HG03442 (cell line): ENCODE measurements at regions not wholly inside any gene's neighbourhood (a gene's known extent, or its start where the extent isn't known, plus 50 kb on each side); places are given as distances from the start of the nearest gene placed in this dataset.

Source experiments
- ATAC-seq: cut with Tn5 transposase; IDR thresholded peaks from one replicate; pipeline ENCODE4 v1.9.1; 2021; ENCODE audit warnings: mild to moderate bottlenecking, moderate library complexity; ENCODE audit not compliant: unreplicated experiment

DNA sequence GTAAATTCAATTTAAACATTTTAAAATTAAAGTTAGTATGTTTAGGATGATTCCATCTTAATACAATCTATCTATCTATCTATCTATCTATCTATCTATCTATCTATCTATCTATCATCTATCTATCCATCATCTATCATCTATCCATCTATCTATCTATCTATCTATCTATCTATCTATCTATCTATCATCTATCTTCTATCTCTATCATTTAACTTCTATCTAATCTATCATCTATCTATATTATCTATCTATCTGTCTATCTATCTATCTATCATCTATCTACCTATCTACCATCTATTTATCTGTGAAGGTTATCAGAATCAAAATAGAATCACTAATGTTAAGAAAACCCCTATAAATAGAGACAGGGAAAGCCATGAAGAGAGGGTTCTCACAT, 78.3 kb downstream of the RAMP3 start:
- ATAC-seq = no peak

DNA sequence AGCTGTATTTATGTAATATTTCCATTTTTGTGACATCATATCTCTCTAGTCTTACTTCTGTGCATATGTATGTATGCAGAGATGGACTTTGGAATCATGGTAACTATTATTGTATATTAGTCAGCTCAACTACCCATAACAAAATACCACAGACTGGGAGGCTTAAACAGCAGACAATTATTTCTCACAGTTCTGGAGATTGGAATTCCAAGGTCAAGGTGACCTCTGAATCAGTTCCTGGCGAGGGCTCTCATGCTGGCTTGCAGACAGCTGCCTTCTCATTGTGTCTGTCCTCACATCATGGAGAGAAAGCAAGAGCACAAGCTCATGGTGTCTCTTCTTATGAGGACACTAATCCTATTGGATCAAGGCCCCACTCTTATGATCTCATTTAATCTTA, 79.1 kb downstream of the RAMP3 start:
- ATAC-seq = no peak

DNA sequence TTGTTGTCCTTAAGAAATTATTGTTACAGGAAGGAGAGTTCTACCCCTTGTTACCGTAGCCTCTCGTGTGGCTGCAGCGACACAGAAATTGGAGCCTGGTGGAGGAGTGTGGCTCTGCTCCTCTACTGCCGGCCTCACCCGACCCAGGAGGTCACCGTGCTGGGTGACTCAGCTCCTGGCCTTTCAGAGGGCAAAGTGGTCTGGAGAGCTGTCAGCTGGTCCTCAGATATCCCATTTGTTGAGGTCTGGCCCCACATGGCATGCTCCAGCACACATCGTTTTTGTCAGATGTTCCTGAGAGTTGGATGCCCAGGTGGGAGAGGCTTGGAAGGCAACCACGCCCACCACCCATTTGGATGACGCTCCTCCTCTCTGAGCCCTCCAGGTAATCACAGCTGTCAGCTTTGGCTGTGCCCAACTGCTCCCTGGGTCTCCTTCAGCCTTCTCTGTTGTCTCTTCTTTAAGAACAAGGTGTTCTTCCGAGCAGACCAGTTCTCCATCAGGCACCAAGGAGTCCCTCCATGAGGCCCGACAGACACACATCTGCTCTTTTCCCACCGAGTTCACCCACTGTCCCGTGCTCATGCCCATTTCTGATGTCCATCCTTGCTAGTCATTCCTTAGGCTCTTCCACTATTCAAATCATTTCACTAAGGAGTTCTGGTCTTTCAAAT, 80.3 kb downstream of the RAMP3 start:
- ATAC-seq = no peak

DNA sequence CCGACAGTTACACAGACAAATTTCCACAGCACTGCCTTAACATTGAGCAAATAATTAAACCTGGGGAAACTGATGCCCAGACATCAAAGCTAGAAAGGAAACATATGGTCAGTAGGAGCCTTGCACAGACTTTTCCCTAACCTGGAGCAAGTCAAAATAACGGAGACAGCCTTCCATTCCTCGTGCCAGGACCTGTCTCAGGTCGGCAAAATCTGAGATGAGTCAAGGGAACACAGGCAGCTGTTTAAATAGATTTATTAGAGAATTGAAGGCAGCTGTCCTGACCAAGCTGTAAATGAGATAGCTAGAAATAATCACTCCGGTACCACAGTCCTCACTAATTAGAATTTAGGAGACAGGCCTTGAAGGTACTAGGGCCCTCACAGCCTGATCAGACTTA, 81.2 kb downstream of the RAMP3 start:
- no peak for ATAC-seq

DNA sequence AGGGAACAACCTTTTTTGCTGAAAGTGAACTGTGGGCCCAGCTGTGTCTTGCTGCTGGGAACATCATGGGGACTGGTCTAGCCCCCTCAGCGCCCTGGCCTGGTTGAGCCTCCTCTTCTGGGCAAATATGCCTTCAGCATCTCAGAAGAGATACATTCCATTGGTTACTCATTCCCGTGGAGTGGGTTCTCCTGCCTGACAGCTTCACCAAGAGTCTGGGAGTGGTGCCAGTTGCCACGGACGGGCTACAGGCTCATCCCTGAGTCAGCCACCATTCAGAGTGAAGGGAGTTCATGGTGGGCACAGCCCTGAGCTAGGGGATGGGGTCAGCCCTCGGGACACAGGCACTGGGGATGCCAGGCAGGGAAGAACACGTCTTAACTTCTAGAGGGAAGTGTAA, 81.9 kb downstream of the RAMP3 start:
- ATAC-seq = no peak

DNA sequence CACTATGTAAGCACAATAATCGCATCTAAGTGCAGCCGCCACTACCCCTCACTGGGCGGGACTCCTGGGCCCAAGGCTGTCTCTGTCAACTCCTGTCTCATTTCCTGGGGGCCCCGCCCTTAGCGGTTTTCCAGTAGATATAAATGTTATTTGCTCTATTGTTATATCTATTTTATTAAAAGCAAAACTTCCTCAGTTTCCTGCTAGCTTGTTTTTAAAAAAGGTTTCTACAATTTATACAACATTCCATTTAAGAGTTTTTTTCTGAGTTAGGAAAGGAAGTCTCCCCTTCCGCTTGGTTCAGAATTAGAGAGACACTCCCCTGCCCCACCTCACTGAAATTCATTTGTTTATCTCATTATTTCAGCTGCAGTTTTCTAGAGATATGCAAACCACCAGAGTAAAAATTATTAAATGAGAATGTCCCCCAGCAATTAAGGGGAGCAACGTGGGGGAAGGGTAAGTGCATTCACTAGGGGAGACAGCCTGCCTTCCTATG, 82.7 kb downstream of the RAMP3 start:
- no peak for ATAC-seq

DNA sequence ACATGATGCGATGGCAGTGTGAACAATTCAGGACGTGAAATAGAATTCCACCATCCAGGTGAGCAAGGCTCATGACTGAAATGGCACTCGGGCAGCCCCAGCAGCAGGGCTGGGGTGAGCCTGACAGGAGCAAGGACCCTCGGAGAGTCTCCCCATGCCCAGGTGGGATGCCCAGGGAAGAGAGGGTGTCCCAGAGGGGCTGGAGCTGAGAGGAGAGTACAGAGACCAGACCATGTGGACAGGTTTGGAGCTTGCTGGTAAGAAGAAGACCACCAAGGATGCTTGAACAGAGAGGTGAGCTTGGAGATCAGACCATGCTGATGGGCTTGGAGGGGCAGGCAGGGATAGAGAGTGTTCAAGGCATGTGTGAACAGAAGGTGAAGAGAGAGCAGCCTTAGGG, 83.3 kb downstream of the RAMP3 start:
- ATAC-seq = no peak

DNA sequence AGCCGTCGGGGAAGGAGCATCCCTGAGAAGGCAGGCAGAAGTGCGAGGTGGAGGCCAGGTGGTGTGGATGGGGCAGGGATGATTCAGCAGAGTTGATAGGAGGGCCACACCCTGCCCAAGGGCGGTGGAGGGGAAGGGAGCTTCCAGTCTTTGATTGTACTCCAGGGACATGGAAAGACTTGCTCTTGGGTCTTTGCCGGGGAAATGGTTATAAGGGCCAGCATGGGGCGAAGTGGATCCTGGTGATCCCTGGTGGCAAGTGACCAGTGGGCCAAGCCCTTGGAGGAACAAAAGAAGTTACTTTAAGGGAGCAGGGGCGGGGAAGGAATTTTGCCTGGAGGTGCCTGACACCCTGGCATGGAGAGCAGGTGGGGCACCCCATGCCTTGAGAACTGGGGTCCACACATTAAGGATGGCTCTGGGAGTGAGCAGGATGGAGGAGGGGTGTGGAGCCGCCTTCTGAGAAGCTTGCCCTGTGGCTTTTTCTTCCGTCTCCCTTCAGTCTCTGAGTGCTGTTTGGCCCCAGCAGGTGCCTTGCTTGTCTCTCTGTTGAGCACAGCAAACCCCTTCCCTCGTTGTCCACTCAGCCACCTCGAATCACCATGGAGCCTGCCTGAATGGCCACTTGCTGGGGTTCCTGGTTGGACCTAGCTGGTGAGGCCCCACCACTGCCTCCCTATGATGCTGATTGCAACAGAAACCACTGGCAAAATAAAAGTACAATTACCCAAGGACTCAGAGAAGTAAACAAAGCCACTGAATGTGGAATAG, 83.9 kb downstream of the RAMP3 start:
- no peak for ATAC-seq

DNA sequence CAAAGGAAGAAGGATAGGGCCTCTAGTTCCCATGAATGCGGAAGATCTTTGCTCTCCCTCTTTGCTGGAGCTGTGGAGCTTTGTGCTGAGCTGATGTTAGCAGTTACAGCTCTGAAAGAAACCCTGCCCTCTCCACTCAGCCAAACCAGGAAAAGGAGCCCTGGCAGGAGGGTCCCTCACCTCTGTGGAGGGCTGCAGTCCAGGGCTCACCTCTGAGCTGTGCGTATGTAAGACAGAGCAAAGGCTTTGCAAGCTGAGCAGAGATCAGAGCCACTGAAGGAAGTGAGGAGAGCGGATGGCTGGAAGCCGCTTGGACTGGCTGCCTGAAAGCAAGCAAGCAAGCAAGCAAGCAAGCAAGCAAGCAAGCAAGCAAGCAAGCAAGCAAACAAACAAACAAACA, 84.7 kb downstream of the RAMP3 start:
- no peak for ATAC-seq

DNA sequence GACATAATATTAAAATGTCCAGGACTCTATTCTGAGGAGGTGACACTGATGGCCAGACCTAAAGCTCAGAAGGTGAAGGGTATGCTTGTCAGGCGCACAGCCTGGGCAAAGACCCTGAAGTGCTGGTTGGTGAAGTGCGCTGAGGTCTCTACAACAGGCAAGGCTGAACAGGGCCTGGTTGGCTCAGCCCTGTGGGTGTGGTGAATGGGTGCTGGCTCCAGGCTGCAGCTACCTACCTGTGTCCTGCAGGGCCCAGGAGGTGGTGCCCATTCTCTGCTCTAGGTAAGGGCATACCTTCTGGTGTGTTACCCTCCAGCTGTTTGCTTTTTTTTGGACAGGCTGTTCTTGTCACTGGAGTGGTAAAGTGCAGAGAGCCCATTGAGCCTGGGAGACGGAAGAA, 85.1 kb downstream of the RAMP3 start:
- ATAC-seq = no peak

DNA sequence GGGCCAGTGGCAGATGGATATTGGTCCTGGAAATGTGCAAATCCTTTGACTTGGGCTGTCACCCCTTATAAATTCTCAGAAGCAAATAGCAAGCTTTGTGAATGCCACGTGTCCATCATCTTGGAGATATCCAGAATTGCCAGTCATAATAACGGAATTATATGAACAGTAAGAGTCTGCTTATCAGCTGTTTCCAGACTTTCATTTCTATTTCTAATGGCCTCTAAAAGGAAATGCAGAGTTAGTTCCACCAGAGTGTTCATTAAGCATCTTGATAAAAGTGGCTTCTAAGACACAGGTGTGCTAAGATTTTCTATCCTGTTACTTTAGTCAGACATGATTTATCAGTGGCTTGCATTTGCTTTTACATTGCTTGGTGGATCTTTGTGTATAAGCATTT, 87.4 kb downstream of the RAMP3 start:
- ATAC-seq = no peak

DNA sequence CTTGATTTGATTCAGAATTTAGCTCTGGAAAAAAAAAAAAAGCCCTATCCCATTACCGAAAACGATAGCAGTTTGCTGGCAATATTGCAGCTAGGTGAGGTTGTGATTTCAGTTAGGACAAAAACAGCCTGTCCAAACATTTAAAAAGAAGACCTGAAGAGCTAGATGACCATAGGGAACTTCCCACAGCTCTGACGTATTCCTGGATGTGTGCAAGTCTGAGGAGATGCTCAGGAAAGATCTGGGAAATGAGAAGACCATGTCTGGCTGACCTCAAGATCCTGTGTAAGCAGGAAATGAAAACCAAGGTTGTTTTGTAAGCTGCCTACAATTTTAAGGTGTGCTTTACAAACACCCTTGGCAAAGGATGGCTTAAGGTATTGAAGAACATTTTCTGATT, 88.7 kb downstream of the RAMP3 start:
- ATAC-seq = no peak

DNA sequence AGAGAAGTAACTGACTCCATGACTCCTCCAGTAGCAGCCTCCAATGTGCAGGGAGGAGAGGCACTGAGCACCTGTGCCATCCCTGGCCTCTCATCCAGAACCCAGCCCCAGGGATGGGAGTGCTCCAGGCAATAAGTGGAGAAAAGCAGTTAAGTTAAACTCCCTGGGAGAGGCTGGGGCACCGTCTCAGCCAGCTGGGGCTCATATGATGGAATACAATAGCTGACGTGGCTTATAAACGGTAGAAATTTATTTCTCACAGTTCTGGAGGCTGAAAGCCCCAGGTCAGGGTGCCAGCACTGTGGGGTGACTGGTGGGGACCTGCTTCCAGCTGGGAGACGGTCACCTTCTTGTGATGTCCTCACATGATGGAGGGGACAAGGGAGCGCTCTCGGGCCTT, 94.7 kb downstream of the RAMP3 start:
- ATAC-seq = no peak

DNA sequence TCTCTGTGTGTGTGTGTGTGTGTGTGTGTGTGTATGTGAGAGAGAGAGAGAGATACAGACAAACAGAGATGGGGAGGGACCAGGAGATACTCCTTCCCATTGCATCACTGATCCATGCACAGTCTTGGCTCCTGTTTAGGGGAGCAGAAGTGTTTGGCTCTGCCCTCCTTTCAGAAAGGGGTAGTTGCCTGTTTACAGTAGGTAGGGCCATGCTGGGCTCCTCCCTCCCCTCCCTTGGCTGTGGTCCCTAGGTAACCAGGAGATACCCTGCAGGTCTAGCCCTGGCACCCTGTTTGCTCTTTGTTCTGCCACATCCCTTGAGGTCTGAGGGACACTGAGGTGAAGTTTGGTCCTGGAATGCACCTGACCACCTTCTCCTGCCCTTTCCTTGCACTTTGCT, 95.3 kb downstream of the RAMP3 start:
- ATAC-seq = no peak

DNA sequence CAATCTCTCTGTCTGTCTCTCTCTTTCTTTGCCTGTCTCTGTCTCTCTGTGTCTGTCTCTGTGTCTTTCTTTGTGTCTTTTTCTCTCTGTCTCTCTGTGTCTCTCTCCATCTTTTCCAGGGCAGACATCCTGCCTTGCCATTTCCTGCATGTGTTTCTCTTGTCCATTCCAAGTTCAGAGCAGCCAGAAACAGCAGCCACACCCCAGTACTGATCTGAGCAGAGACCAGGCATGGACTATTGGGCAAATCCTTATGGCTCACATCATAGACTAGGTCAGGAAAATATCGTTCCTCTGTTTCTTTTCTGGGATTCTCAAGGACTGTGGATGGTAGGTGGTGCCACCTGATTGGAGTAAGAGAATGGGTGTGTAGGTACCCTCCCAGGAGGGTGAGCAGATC, 95.8 kb downstream of the RAMP3 start:
- ATAC-seq = no peak

DNA sequence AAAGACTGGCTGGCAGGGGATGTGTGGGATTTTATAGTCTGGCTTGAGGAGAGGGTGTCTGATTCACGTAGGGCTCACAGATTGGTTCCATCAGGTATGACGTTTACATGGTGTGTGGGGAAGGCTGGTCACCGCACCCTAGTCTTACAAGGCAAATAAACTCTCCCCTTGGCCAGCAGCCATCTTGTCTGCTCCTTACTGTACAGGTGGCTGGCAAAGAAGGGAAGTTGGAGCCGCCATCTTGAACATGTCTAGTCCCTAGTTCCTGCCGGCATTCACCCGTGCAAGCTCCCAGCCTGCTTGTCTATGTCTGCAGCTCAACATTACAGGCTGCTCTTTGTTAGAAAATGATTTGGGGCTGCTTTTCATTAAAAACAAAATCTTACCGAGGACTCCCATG, 97.6 kb downstream of the RAMP3 start:
- ATAC-seq = no peak

DNA sequence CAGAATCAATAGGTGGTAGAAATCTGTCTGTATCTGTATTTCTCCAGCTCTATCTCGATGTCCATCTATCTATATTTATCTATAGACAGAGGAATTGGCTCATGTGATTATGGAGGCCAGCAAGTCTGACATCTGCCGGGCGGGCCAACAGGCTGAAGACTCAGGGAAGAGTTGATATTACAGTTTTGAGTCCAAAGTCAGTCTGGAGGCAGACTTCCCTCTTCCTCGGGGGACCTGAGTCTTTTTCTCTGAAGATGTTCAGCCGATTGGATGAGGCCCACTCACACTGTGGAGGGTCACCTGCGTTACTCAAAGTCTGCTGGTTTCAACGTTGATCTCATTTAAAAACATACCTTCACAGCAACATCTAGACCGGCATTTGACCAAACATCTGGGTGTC, 98.7 kb downstream of the RAMP3 start:
- ATAC-seq = no peak

DNA sequence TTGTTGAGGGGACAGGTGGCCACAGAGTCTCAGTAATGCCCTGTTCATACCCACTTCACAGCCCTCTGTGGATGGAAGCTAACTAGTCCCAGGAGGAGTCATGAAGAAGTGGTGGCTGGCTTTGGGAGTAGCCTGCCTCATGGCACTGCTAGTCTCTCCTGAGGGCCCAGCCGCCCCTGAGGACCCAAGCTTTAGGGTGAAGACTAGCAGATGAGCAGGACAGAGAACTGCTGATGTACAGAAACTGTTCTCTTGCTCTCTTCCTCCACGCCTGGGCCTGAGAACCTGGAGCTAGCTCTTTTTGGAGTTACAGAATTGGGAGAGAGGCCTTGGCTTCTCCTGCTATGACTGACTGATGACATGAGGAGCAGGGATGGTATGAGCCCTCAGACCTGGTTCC, 99.2 kb downstream of the RAMP3 start:
- ATAC-seq = no peak

DNA sequence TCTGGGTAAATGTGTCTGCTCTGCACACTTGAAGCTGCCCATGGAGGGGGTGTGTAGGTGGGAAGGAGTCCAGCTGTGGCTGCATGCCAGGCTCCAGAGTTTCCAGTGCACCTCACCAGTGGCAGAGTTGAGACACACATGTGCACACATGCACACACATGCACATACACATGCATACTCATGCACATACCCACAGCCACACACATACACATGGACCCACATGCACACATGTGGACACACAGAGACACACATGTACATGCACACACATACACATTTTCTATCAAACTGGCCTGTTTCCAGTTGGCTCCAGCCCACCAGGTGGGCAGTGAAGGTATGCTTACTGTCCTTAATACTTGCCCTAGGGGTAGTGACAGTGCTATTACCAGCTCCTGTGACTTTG, 99.7 kb downstream of the RAMP3 start:
- no peak for ATAC-seq

DNA sequence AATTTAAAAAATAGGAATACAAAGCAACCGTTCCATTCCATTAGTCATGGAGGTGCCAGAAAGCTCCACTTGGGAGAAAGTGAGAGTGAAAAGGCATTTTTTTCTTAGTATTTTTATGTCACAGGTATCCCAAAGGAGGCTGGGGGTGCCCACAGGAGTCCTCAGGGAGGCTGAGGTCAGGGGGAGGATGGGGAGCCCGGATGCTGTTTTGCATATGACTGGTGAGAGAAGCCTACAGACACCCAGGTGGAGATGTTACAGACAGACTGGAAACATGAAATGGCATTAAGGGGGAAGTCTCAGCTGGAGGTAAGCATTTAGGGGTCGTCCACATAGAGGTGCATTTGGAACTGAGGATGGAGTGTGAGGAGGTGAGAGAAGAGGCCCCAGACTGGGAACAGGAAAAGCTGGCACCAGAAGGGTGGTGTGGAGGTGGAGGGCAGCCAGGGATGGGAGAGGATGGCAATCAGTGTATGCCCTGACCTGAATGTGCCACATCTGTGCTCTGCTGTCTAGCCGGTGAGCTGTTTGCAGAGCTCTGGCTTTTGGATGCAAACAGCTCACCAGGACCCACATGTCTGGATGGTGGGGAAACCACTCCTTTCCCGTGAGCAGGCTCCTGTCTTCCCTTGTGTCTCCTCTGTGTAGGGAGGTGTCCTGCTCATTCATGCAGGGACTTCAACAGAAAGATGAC, 101.1 kb downstream of the RAMP3 start:
- ATAC-seq = no peak

DNA sequence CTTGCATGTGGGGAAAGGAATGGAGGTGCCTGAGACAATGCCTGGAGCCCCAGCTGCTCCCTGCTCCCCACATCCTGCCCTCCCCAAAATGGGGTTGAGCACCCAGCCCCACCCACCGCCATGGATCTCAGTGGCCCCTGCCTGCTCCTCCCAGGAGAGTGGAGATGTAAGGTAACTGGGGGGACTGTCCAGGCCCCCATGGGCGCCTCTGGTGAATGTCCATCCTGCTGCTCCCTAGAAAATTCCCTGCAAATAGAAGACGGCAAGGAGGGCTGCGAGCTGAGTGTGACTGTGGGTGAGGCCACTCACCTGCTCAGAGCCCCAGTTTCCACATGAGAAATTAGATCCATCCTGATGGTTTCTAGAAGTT, 101.6 kb downstream of the RAMP3 start:
- no peak for ATAC-seq

DNA sequence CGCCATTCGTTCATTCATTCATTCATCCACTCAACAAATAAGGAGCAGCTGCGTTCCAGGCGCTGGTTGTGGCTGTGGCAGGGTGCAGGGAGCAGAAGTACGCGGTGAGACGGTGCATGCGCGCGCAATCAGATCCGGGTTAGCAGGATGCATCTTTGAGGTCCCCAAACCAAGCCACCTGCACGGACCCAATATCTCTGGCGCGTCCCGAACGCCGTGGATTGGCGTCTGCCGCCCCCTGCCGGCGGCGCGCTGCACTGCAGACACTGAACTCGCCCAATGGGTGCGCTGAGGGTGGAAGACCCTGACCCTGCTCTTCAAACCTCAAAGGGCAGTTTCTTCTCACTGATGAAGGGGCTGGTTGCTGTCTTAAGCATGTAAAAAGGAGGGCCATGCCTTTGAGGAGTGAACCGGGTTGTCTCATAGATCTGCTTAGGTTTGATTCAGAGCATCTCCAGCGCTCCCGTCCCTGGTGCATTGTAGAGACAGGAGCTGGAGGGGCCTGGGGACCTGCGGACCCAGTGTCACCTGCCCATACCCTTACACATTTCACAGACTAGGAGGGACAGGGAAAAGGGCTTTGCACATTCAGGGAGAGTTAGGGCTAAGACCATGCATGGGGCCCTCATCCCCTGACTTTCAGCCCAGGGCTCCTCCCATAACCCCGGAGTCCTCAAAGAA, 102.5 kb downstream of the RAMP3 start:
- ATAC-seq = peak; percentile 69
